Tibial nerve (tissue), 4 donors: ENCODE measurements at regions not wholly inside any gene's neighbourhood (a gene's known extent, or its start where the extent isn't known, plus 50 kb on each side); places are given as distances from the start of the nearest gene placed in this dataset.

Experiments used
- DNase-seq, 2 donors: peaks; one replicate each; pipeline ENCODE4 v3.0.0-alpha.2; 2019; ENCODE audit warnings: low spot score in 2 of 2
- H3K27ac ChIP-seq, 4 donors: fragments of 200-600 bp; sonication (generic) in 3 of 4; one replicate each; pipeline ENCODE4 v1.5.1; 2017 to 2019; ENCODE audit warnings: mild to moderate bottlenecking in 1 of 4
- H3K27me3 ChIP-seq, 2 donors: fragments of 200-600 bp; sonication (generic) in 1 of 2; one replicate each; pipeline versions ENCODE4 v1.5.1 to v1.6.0; 2017 to 2019
- H3K36me3 ChIP-seq, 3 donors: fragments of 200-600 bp; sonication (generic); one replicate each; pipeline ENCODE4 v1.5.1; 2018 to 2019
- H3K4me1 ChIP-seq, 4 donors: fragments of 200-600 bp; sonication (generic) in 3 of 4; one replicate each; pipeline ENCODE4 v1.5.1; 2017 to 2019
- H3K4me3 ChIP-seq, 4 donors: fragments of 200-600 bp; sonication (generic) in 3 of 4; one replicate each; pipeline ENCODE4 v1.5.1; 2017 to 2019; ENCODE audit warnings: mild to moderate bottlenecking in 1 of 4, moderate library complexity in 1 of 4
- H3K9me3 ChIP-seq, 4 donors: fragments of 200-600 bp; sonication (generic) in 3 of 4; one replicate each; pipeline ENCODE4 v1.5.1; 2017 to 2019
- CTCF ChIP-seq, 5 experiments: fragments of 200-600 bp in 3 of 5; fragments of 450-650 bp in 2 of 5; sonication (generic) in 3 of 5; IDR thresholded peaks; one replicate each; pipeline ENCODE4 v1.5.1; 2016 to 2019; ENCODE audit warnings: antibody characterized with exemption in 5 of 5, mild to moderate bottlenecking in 3 of 5, moderate library complexity in 2 of 5
- EP300 ChIP-seq, 2 donors: sonication (generic); formaldehyde crosslinking; IDR thresholded peaks; one replicate each; pipeline ENCODE4 v1.6.1; 2017; ENCODE audit warnings: antibody characterized with exemption in 2 of 2, mild to moderate bottlenecking in 1 of 2
- POLR2A ChIP-seq, 2 donors: fragments of 450-650 bp; IDR thresholded peaks; one replicate each; pipeline ENCODE4 v1.6.1; 2017; ENCODE audit warnings: antibody characterized with exemption in 2 of 2, mild to moderate bottlenecking in 2 of 2, moderate library complexity in 2 of 2
- WGBS, 2 donors: methylation state at CpG; one replicate each; pipeline ENCODE4 v1.1.5; 2018; 5-methylcytosine and 5-hydroxymethylcytosine counted together

GRCh38 chr2:173817582-173817981 is 147.6 kb downstream of the SP3 start:
- no peaks in the 10 kb centered on the region for H3K36me3 ChIP-seq
- H3K4me3 ChIP-seq = no peak overlapping the region
- TF ChIP-seq CTCF (IDR thresholded peaks at IDR 0.05) (no peak), EP300 (IDR thresholded peaks at IDR 0.05) (no peak), POLR2A (IDR thresholded peaks at IDR 0.05) (no peak)
- no peaks in the 10 kb centered on the region for H3K9me3 ChIP-seq
- WGBS, 2 donors = 83 to 89% methylated on average over 4 of the region's 4 CpGs
- DNase-seq = no peak
- no peak overlapping the region for H3K27ac ChIP-seq
- no peaks in the 10 kb centered on the region for H3K27me3 ChIP-seq
- H3K4me1 ChIP-seq = no peaks in the 10 kb centered on the region

- TF ChIP-seq POLR2A (IDR thresholded peaks at IDR 0.05) = no peak
- TF ChIP-seq CTCF (IDR thresholded peaks at IDR 0.05) = no peak
- no peak for TF ChIP-seq EP300 (IDR thresholded peaks at IDR 0.05)
- no peak for DNase-seq
- no peaks in the 10 kb centered on the region for H3K27me3 ChIP-seq
- no peaks in the 10 kb centered on the region for H3K36me3 ChIP-seq
- WGBS, 2 donors = 85 to 86% methylated on average over 4 of the region's 4 CpGs
- no peaks in the 10 kb centered on the region for H3K9me3 ChIP-seq
- no peaks in the 10 kb centered on the region for H3K4me1 ChIP-seq
- H3K27ac ChIP-seq = no peak overlapping the region
- H3K4me3 ChIP-seq = no peak overlapping the region
Observed at GRCh38 chr2:173818285-173818684, 146.9 kb downstream of the SP3 start.

GRCh38 chr2:173819852-173820251 is 145.3 kb downstream of the SP3 start:
- no peak overlapping the region for H3K27ac ChIP-seq
- no peaks in the 10 kb centered on the region for H3K36me3 ChIP-seq
- DNase-seq = no peak
- WGBS, 2 donors = 82% methylated on average over 5 of the region's 5 CpGs
- TF ChIP-seq CTCF (IDR thresholded peaks at IDR 0.05) (no peak), EP300 (IDR thresholded peaks at IDR 0.05) (no peak), POLR2A (IDR thresholded peaks at IDR 0.05) (no peak)
- no peak overlapping the region for H3K4me3 ChIP-seq
- H3K4me1 ChIP-seq = no peaks in the 10 kb centered on the region
- no peaks in the 10 kb centered on the region for H3K9me3 ChIP-seq
- no peaks in the 10 kb centered on the region for H3K27me3 ChIP-seq

GRCh38 chr2:173821451-173821850 is 143.7 kb downstream of the SP3 start:
- H3K4me3 ChIP-seq = no peak overlapping the region
- WGBS, 2 donors = 90 to 91% methylated on average over 9 of the region's 9 CpGs
- no peaks in the 10 kb centered on the region for H3K27me3 ChIP-seq
- no peaks in the 10 kb centered on the region for H3K4me1 ChIP-seq
- no peaks in the 10 kb centered on the region for H3K9me3 ChIP-seq
- H3K27ac ChIP-seq = no peak overlapping the region
- no peak for DNase-seq
- no peaks in the 10 kb centered on the region for H3K36me3 ChIP-seq
- TF ChIP-seq EP300 (IDR thresholded peaks at IDR 0.05) (no peak), CTCF (IDR thresholded peaks at IDR 0.05) (no peak), POLR2A (IDR thresholded peaks at IDR 0.05) (no peak)

GRCh38 chr2:173822889-173823542 is 142.2 kb downstream of the SP3 start:
- 77 to 83% methylated on average over 6 of the region's 6 CpGs for WGBS, 2 donors

More at GRCh38 chr2:173822889-173823542, 142.2 kb downstream of the SP3 start:
- Histone ChIP-seq H3K4me3 (no peak overlapping the region), H3K4me1 (no peaks in the 10 kb centered on the region), H3K27ac (no peak overlapping the region), H3K36me3 (no peaks in the 10 kb centered on the region), H3K27me3 (no peaks in the 10 kb centered on the region), H3K9me3 (no peaks in the 10 kb centered on the region)
- no peak for DNase-seq
- TF ChIP-seq POLR2A (IDR thresholded peaks at IDR 0.05) (no peak), EP300 (IDR thresholded peaks at IDR 0.05) (no peak), CTCF (IDR thresholded peaks at IDR 0.05) (no peak)
